ENCODE measurements at regions not wholly inside any gene's neighbourhood (a gene's known extent, or its start where the extent isn't known, plus 50 kb on each side); places are given as distances from the start of the nearest gene placed in this dataset.

- no peak for DNase-seq (ENCODE audit: low read depth in 2 of 2)
Observed at GRCh38 chr20:21653628-21654027, 51.8 kb upstream of the PAX1 start.

- DNase-seq (ENCODE audit: low read depth in 2 of 2): no peak
Observed at GRCh38 chr20:21643417-21643816, 62.0 kb upstream of the PAX1 start.

DNA sequence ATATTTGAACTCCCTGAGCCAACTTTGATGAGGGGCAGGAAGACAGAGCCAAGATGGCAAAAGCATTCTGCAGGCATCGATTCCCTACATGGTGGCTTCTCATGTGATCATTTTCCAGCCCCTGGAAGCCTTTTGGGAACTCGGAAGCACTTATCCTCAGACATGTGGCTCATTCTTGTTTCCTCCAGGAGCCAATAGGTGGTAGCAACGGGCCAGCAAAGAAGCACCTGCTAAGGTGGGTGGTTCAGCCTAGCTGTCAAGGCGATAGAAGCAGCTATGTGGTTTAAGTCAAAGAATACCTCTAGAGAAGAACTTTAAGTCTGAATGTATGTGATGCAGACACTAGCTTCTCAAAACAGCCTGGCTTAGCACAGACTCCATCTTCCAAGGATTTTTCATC, 64.9 kb upstream of the PAX1 start:
- DNase-seq (ENCODE audit: low read depth in 2 of 2): no peak

DNA sequence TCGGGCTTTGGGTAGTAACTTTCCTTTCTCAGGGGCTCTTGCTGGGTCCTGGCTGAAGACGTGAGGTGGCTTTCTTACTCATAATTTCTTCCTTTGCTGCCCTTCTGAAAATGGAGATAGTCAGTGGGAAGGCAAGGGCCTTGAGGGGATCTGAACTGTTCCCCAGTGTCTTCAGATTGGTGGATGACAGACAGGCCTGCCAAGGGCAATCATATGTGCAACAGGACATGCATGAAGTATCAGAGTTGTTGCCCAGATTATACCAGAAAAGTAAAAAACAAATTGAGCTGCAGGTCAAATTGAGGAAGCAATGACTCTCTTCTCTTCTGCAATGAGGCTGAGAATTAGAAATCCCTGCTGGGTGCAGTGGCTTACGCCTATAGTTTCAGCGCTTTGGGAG, 71.6 kb upstream of the PAX1 start:
- DNase-seq (ENCODE audit: low read depth in 2 of 2): no peak

DNA sequence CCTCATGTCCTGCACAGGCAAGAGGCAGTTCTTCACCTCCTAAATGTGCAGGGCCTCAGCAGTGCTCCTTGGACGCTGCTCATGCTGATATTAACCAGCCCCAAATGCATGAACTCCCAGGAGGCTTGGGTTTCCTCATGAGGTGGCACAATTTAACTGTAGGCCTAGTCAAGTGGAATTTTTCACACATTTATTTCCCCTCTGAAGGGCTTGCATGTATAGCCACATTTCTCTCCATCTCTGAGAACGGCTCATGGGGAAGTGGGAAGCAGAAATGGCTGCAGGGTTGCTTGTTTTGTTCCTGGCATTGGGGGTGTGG, 72.8 kb upstream of the PAX1 start:
- DNase-seq (ENCODE audit: low read depth in 2 of 2): no peak

DNA sequence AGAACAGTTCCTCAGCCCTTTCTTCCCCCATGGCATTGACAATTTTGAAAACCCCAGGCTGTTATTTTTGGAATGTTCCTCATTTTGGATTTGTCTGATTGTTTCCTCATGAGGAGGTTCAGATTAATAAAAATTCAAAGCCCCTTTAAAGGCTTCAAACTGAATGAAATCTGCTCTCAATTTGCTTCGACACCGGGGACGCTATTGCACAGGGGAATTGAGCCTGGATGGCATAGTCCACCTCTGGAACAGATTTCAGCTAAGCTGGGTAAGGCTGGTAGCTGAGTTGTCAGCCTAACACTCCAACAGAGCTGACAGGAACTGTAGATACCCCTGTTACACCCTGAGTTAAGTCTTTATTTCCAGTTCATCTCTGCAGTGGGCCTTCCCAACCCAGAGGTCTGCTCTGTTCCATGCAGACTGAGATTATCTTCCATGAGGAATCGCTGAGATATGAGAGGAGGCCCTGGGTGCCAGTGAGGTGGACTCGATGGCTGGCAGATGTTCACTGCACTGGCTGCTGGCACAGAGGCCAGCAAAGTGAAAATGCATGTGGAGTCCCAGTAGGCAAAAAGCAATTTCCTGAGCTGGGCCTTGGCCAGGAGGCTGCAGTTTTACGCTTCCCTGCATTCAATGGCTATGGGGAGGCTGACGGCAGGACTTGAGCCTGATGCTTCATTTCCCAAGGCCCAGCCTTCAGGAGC, 73.3 kb upstream of the PAX1 start:
- DNase-seq (ENCODE audit: low read depth in 2 of 2): no peak

- DNase-seq (ENCODE audit: low read depth in 2 of 2): no peak
Observed at GRCh38 chr20:21628800-21629199, 76.7 kb upstream of the PAX1 start.

DNA sequence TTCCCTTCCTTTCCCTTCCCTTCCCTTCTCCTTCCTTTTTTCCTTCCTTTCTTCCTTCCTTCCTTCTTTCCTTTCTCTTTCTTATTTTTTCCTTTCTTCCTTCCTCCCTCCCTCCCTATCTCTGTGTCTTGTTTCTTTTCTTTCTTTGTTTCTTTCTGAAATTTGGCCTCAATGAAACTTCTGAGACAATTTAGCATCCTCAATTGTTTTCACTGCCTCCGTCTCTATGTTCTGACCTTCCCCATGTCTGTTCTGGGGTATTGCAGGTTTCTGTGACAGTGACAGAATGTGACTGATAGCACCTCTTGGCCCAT, 81.7 kb upstream of the PAX1 start:
- DNase-seq (ENCODE audit: low read depth in 2 of 2): no peak

- no peak for DNase-seq (ENCODE audit: low read depth in 2 of 2)
Observed at GRCh38 chr20:21623074-21623780, 82.2 kb upstream of the PAX1 start.

DNA sequence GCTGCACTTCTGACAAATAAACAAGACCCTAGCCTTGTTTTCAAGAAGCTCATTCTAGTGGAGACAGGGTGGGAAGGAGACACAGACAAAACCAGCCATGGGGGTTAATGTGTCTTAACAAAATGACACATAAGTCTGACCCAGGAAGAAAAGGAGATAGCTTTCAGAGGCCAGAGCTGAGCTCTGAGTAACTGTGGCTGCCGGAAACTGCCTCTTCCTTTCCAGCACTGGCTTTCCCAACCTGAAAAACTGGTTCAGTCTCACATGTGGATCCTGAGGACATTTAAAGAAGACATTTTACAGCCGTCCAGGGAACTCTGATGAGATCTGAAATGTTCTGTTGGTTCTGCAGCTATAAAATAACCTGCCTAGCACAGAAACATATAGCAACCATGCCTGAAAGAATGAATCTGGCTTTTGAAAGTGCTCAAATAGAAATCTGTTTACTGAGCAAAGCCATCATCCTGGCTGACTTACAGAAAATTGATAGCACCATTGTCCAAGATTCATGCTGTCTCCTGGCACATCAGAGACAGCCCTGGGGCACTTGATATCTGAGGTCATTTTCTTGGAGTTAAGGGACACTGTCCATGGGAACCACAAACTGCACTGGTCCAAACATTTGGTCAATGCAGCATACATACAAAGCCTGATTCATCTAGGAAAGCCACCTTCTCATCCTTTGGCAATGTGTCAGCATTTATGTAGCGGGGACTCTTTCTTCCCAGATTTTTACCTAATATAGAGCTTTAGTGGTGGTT, 83.2 kb upstream of the PAX1 start:
- DNase-seq (ENCODE audit: low read depth in 2 of 2): no peak

- no peak for DNase-seq (ENCODE audit: low read depth in 2 of 2)
Observed at GRCh38 chr20:21618759-21619416, 86.6 kb upstream of the PAX1 start.

- DNase-seq (ENCODE audit: low read depth in 2 of 2): peak in 1 of 2 donors; percentile 15
Observed at GRCh38 chr20:21615617-21616080, 89.8 kb upstream of the PAX1 start.

GRCh38 chr20:21614980-21615379, 90.5 kb upstream of the PAX1 start:
- DNase-seq (ENCODE audit: low read depth in 2 of 2): no peak

- no peak for DNase-seq (ENCODE audit: low read depth in 2 of 2)
Observed at GRCh38 chr20:21613512-21613911, 92.0 kb upstream of the PAX1 start.

DNA sequence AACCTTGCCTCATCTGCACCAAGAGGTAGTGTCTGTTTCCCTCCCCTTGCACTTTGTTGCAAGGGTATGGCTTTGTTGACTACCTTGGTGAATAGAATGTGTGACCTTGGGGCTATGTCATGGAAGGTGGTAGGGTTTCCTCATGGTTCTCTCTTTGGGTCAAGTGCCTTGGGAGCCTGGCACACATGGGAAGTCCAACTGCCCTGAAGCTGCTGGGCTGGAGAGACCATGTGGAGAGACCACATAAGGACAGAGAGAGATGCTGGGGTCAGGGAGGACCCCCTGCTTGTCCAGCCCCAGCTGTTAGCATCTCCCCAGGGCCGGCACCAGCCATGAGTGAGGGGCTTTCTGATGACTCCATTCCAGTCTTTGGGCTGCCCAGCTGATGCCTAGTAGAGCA, 95.5 kb upstream of the PAX1 start:
- DNase-seq (ENCODE audit: low read depth in 2 of 2): no peak

DNA sequence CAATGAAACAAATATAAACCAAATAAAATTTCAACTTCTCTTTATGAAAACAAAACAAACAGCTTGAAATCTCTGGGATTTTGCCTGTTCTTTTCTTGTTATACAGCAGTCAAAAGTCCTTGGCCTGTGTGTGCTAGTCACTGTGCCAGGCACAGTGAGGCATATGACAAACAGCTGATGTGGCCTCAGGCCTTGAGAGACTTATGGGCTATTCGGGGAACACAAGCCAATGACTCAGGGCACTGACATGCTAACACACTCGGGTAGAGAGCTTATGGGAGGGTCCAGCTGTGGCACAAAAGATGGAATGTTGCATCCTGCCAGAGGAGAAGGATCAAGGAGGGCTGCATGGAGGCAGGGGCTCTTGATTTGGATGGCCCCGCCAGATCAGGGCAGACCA, 95.4 kb upstream of the NKX2-2 start:
- DNase-seq (ENCODE audit: low read depth in 2 of 2): no peak

DNA sequence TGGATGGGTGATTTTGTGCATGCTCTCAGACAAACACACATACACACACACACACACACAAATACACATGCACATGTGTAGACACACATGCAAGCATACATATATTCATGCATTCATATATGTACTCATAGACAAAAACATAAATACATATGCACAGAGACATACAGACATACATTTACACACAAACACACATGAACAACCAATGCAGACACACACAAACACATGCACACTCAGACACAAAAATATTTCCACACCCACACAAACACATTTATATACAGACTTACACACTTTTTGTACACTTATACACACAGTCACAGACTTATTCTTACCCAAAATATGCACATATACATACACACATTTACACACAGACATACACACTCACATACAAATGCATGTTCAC, 94.9 kb upstream of the NKX2-2 start:
- DNase-seq (ENCODE audit: low read depth in 2 of 2): no peak

DNA sequence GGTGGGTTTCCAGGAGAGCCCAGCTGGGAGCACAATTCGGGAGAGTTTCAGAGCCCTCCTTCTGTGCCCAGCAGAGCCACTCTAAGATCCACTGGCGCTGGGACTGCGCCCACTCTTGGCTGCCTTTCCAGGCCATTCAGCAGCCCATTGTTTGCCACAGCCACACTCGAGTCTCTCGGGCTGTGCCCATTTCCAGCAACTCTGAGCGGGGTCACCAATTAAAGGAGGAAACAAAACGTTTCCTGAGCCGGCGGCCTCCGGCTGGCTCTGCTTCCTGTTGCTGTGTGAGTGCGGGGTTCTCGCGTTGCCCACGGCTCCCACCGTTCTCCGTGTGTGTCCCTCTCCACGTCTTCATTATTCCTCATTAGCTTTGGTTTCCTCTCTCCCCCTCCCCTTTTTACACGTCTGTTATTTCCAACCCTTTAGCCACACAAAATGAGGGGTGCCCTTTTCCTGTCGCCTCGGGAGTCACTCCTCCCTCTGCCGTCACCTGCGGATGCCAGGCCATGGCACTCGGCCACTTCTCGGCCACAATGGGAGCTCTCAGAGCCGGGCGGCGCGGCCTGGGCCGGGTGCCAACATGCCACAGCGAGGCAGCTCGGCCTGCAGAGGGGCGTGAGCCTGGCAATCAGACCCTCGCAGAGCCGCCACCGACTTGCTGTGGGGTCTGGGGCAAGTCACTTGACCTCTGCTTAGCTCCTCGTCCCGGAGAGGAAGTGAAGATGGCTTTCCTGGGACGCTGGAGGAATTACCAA, 94.3 kb upstream of the NKX2-2 start:
- no peak for DNase-seq (ENCODE audit: low read depth in 2 of 2)

DNA sequence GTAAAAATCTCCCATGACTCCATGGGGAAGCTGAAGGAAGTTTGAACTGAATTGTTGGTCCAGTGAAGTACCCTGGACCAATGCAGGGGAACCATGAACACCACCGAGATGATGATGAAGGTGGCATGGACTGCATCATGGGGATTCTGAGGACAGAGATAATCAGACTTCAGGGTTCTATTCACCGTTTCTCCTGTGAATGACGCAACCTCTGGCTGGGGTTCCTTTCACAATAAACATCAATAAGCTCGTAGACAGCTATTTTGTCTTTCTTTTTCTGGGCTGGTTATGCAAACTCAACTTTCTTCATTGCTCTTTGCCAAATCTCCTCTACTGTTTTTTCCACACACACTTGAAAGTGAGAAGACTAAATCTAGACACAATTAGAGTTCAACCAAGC, 87.9 kb upstream of the NKX2-2 start:
- DNase-seq (ENCODE audit: low read depth in 2 of 2): no peak

DNA sequence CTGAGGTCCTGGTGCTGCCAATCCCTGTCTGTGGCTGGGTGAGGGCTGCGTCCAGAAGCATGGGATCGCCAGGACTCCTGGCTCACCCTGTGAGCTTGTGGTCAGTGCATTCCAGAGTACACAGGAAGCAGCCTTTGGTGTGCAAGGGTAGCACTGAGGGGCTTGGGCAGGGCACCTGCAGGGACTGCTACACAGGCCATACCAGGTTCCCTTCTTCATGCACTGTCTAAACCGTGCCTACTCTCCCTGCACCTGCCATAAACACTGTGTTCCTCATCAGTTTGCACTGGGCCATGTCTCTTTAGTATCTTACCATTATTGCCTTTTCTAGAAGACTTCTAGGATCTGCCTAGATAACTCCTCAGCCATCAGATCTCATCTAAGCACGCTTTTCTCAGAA, 72.8 kb upstream of the NKX2-2 start:
- no peak for DNase-seq (ENCODE audit: low read depth in 2 of 2)

DNA sequence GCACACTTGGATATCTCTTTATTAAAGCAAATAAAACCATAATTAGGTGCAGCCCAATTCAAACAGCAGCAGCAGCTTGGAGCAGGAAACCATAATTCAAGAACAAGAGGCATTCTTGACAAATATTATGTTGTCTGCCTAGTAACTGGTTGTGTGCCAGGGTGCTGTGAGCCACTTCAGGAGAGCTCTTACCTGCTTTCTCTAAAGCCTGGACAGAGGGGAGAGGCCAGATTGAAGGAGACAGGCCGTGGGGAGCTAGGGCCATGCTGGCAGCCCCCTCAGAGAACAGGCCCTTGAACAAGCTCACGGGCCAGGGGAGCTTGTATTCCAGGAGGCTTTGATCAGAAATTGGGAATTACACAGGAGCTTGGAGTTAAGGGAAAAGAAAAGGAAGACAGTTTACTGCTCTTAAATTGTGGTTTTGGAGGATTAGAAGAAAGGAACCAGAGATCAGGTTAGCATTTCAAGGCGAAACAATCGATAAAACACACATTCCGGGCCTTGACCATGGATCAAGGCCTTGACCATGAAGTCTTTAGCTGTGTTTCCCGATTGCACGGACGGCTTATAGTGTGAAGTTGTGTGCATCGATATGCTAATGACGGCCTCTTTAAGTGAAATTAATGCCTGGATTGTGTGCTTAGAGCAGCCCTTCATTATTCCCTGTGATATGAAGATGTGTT, 69.8 kb upstream of the NKX2-2 start:
- DNase-seq (ENCODE audit: low read depth in 2 of 2): no peak

All from stimulated activated CD8-positive, alpha-beta memory T cell treated with anti-CD3 and anti-CD28 coated beads, Interleukin-15, amount 100 ng/mL, for 48 hours (primary cell).